Activated CD4-positive, CD25-positive, alpha-beta regulatory T cell treated with anti-CD3 and anti-CD28 coated beads, Interleukin-2, amount 50 U/mL, for 72 hours (primary cell): ENCODE measurements at regions not wholly inside any gene's neighbourhood (a gene's known extent, or its start where the extent isn't known, plus 50 kb on each side); places are given as distances from the start of the nearest gene placed in this dataset.
"Not testable (repeated sequence)": the region's sequence is repeated elsewhere in the genome, so short reads cannot be mapped to it uniquely, and the experiment has no call there.

Experiments
- DNase-seq: peaks from one replicate; pipeline ENCODE4 v3.0.0; 2021

- DNase-seq: no peak
These were observed 448.0 kb downstream of the MIAT start for GRCh38 chr22:27105142-27106025.

- no peak for DNase-seq
These were observed 449.6 kb downstream of the MIAT start for GRCh38 chr22:27106985-27107384.

- no peak for DNase-seq
These were observed 450.0 kb downstream of the MIAT start for GRCh38 chr22:27107386-27107785.

- DNase-seq: no peak
These were observed 450.4 kb downstream of the MIAT start for GRCh38 chr22:27107824-27108223.

DNA sequence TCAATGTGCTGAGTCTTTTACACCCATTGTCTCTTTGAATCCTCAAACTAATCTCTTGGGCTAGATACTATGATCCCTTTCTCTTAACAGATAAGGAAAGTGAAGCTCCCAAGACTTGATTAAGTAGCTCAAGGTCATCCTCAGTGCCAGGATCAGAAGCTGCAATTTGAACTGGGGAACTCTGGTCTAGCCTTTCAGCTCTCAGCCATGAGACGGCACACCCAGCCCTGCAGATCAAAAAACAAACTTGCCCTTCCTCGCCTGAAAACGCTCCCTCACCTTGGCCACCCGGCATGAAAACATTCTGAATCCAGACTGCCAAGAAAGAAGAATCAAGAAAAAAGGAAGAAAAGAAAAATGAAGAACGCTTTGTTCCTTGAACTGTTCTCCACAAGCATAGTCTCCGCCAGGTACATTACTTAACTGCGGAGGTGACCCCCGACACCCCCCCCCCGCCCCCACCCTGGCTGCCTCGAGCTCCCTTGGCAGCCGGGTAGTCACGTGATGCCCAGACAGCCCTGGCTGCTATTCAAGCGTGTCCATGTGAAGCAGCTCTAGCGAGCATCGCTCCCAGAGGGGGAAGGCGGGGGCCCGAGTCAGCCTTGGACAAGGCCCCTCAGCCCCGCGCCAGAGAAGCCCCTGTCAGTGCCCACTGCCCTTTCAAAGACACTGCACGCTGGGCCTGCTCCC, 451.2 kb downstream of the MIAT start:
- DNase-seq: no peak

DNA sequence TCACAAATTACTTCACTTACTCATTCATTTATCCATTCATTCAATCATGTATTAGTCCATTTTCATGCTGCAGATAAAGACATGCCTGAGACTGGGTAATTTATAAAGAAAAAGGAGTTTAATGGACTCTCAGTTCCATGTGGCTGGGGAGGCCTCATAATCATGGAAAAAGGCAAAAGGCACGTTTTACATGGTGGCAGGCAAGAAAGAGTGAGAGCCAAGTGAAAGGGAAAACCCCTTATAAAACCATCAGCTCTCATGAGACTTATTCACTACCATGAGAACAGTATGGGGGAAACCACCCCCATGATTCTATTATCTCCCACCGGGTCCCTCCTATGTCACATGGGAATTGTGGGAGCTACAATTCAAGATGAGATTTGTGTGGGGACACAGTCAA, 452.0 kb downstream of the MIAT start:
- DNase-seq: not testable (repeated sequence)

GRCh38 chr22:27110665-27111451, 453.5 kb downstream of the MIAT start:
- no peak for DNase-seq

DNA sequence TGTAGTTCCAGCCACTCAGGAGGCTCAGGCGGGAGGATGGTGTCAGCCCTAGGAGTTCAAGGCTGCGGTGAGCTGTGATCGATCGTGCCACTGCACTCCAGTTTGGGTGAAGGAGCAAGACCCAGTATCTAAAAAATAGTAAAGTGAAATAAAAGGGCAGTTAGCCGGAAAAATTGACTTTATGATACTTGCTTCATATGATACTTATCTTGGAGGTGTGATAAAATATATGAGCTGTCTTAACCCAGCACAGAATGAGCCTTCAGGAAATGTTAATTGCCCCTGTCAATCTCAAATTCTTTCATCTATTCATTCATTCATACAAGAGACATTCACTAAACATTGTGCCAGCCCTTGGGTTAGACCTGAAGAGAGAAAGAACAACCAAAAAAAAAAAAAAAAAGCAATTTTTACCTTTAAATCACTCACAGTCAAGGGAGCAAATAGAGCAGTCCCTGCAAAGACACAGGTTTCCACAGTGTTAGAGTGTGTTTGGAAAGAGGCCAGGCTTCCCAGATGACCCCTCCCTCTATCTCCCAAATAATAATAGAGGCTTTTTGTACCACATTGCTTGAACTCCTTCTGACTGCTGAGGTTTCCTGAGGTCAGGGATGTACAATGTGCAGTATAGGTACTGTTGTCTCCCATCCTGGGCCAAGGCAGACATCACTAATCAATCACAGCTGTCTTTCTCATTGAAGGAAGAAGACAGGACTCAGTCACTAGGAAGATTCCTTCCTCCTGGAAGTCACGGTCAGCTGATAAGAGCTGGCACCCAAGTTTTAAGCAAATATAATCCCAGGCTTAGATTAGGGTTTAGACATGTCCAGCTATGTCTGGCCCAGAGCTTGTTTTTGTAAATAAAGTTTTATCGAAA, 454.6 kb downstream of the MIAT start:
- no peak for DNase-seq

DNA sequence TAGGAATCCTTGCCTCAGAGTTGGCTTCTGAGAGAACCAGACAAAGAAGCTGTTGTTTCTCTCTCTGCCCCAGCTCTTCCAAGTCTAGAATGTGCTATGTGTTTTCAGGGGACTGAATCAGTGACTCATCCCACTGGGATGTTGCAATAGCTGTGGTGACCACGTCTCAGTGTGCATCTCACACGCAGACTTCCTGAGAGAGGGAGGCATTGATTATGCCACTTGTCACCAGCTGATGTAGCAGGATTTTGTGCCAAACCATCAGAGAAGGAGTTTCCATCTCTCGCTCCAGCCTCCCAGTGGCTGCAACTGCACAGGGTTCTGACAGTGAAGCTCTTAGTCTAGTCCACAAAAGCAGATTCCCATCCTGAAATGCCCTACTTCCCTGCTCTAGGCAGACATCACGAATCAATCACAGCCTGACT, 455.8 kb downstream of the MIAT start:
- DNase-seq: no peak

DNA sequence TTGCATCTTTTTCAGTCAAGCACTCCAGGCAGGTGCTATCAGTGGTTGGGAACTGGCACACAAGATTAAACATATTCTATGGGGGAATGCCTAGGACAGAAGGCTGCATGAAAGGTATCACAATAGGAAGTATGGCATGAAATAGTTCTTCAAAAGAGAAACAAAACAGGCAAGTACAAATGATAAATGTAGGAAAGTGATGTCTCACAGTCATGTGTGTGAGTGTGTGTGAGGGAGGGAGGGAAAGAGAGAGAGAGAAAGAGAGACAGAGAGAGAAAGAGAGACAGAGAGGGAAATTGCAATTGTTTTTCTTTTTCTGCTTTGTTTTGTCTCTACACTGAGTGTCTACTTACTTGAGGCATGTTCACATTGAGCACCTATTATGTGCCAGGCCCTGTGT, 456.3 kb downstream of the MIAT start:
- no peak for DNase-seq

- DNase-seq: no peak
These were observed 456.8 kb downstream of the MIAT start for GRCh38 chr22:27114186-27114585.

GRCh38 chr22:27115410-27115809, 458.0 kb downstream of the MIAT start:
- DNase-seq: no peak

GRCh38 chr22:27115816-27116256, 458.4 kb downstream of the MIAT start:
- no peak for DNase-seq

DNA sequence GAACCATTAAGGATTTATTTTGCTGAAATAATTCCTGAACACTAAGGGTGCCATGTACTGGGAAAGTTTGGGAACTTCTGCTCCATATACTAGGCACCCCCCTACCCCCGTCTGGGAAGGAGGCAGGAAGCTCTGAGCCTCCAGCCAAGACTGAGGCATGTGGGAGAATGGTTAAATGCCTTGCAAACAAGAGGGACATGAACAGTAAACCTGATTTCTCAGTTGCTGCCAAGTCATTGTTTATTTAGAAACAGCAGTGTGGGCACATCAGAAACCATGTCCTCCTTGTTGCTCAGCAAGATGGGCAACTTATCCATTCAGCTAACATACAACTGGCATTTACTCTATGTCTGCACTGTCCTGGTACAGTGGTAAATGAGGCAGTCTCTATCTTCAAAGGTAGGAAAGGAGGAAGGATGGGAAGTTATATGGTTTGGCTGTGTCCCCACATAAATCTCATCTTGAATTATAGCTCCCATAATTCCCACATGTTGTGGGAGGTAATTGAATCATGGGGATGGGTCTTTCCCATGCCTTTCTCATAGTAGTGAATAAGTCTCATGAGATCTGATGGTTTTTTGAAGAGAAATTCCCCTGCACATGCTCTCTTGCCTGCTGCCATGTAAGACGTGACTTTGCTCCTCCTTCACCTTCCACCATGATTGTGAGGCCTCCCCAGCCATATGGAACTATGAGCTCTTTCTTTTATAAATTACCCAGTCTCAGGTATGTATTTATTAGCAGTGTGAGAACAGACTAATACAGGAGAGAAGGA, 459.1 kb downstream of the MIAT start:
- no peak for DNase-seq

GRCh38 chr22:27120036-27120435, 462.6 kb downstream of the MIAT start:
- no peak for DNase-seq

DNA sequence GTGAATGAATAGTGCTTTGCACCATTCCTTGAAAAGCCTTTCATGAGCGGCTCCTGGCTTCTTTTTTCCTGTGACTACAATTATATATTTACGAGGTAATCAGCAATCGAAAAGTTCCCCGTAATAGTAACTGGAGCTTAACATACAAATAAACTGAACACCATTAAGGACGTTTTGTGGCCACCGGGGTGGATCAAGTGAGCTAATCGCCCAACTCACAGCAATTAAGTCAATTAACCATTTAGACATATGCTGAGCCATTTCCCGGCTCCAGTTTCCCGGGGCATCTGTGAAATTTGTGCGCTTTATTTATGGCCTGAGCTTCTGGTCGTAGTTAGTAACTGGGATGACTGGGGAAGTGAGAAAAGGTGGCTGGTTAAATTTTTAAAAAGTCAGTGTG, 465.2 kb downstream of the MIAT start:
- no peak for DNase-seq

GRCh38 chr22:27123880-27124279, 466.5 kb downstream of the MIAT start:
- DNase-seq: no peak

- no peak for DNase-seq
These were observed 467.1 kb downstream of the MIAT start for GRCh38 chr22:27124351-27124966.

DNA sequence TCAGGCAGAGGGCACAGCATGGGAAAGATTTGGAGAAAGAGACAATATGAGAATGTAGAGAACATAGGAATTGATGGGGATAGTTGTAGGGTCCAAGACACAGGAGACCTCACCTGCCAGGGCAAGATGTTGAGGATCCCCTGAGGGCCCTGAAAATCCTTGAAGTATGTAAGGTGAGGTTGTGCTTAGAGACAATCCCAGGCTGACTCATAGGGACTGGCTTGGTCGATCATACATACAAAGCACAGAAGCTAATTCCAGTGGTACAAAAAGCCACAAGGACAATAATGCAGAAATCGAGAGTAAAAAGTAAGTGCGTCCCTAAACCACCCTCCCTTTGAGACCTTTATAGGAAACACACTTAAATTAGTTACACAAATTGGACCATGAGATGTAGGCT, 468.2 kb downstream of the MIAT start:
- no peak for DNase-seq

GRCh38 chr22:27127911-27128310, 470.5 kb downstream of the MIAT start:
- no peak for DNase-seq

- DNase-seq: no peak
These were observed 471.2 kb downstream of the MIAT start for GRCh38 chr22:27128461-27129085.
